PC-3 (cell line): ENCODE measurements at regions not wholly inside any gene's neighbourhood (a gene's known extent, or its start where the extent isn't known, plus 50 kb on each side); places are given as distances from the start of the nearest gene placed in this dataset.

Experiments used
- EZH2phosphoT487 ChIP-seq: fragments of 300-600 bp; sonication (generic); IDR thresholded peaks from 2 replicates; pipeline ENCODE4 v1.6.1; 2018; ENCODE audit warnings: mild to moderate bottlenecking, antibody characterized with exemption, low read length, borderline replicate concordance
- TF ChIP-seq, protein P1 (sequence below): fragments of 300-600 bp; sonication (generic); conservative IDR thresholded peaks from 2 replicates; pipeline ENCODE4 v1.5.1; 2017; ENCODE audit warnings: antibody characterized with exemption, low read depth, mild to moderate bottlenecking, low read length

DNA sequence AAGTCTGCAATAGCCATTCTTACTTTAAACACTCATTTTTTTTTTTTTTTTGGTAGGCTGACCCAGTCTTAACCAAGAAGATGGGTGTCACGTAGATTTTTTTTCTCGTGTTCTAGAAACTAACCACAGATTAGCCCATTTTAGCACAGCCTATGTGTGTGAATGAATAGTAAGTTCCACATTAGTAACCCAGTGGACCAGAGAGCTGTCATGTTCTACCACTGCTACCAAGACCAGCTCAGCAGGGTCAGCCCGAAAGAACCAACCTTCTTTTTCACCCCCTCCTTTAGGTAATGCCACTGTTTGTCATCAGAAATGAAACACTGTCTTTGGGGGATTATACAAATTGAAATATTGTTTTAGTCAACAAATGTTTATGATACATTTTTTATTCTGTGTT, 221.1 kb upstream of the PLXNA2 start:
- TF ChIP-seq, protein P1, sequence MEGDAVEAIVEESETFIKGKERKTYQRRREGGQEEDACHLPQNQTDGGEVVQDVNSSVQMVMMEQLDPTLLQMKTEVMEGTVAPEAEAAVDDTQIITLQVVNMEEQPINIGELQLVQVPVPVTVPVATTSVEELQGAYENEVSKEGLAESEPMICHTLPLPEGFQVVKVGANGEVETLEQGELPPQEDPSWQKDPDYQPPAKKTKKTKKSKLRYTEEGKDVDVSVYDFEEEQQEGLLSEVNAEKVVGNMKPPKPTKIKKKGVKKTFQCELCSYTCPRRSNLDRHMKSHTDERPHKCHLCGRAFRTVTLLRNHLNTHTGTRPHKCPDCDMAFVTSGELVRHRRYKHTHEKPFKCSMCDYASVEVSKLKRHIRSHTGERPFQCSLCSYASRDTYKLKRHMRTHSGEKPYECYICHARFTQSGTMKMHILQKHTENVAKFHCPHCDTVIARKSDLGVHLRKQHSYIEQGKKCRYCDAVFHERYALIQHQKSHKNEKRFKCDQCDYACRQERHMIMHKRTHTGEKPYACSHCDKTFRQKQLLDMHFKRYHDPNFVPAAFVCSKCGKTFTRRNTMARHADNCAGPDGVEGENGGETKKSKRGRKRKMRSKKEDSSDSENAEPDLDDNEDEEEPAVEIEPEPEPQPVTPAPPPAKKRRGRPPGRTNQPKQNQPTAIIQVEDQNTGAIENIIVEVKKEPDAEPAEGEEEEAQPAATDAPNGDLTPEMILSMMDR: no peak
- no peak for TF ChIP-seq EZH2phosphoT487
